ENCODE measurements at regions not wholly inside any gene's neighbourhood (a gene's known extent, or its start where the extent isn't known, plus 50 kb on each side); places are given as distances from the start of the nearest gene placed in this dataset.

GRCh38 chr2:120430501-120430830 lies 84.5 kb downstream of the INHBB start:
- Histone ChIP-seq H4K20me1 (ENCODE audit: control insufficient read depth, insufficient read depth, low read length, poor library complexity, severe bottlenecking) (no peaks in the 10 kb centered on the region), H3K27me3 (replicated peaks in 1 of 4; ENCODE audit: control extremely low read depth in 1 of 4, control insufficient read depth in 3 of 4, insufficient read depth in 4 of 4, low read length in 3 of 4) (peaks cover 0 to 8% (median 0%) of the 10 kb centered on the region in 4 experiments), H3K4me2 (replicated peaks; ENCODE audit: low read depth, low read length, poor library complexity, severe bottlenecking) (no peak overlapping the region), H3K27ac (ENCODE audit: low read length in 2 of 2) (no peak overlapping the region), H3K79me2 (ENCODE audit: control insufficient read depth, insufficient read depth, low read length) (no peaks in the 10 kb centered on the region), H2AFZ (ENCODE audit: insufficient read depth, low read depth, low read length, poor library complexity, severe bottlenecking) (no peak overlapping the region), H3K9me3 (ENCODE audit: control extremely low read depth in 1 of 3, control insufficient read depth in 2 of 3, insufficient read depth in 1 of 3, low read length in 2 of 3) (no peaks in the 10 kb centered on the region), H3K9ac (ENCODE audit: low read length) (no peak overlapping the region), H3K36me3 (replicated peaks in 1 of 2; ENCODE audit: control extremely low read depth in 1 of 2, control insufficient read depth in 1 of 2, extremely low read depth in 1 of 2, insufficient read depth in 2 of 2, low read length in 1 of 2) (no peaks in the 10 kb centered on the region), H3K4me1 (ENCODE audit: control insufficient read depth in 2 of 2, insufficient read depth in 2 of 2, low read length in 2 of 2) (no peaks in the 10 kb centered on the region), H3K4me3 (ENCODE audit: control extremely low read depth in 1 of 5, extremely low read depth in 1 of 5, insufficient read depth in 1 of 5, low read depth in 2 of 5, low read length in 4 of 5) (no peak overlapping the region)
- ChIA-PET CTCF (no interaction called here), POLR2A (no interaction called here)
- no peak for TF ChIP-seq EZH2 (IDR thresholded peaks at IDR 0.05; ENCODE audit: borderline replicate concordance, insufficient read depth, low read depth, low read length, poor library complexity, severe bottlenecking)
- no peak for TF ChIP-seq CTCF (IDR thresholded peaks at IDR 0.05)
- no peaks in the 10 kb centered on the region for H3K9me3 Mint-ChIP-seq (ENCODE audit: insufficient read depth)
- H3K27ac Mint-ChIP-seq: no peak overlapping the region
- intact Hi-C loops (cut with micrococcal nuclease): no loop called here
- H3K27me3 Mint-ChIP-seq: peaks cover 16% of the 10 kb centered on the region
- no peak overlapping the region for H3K4me3 Mint-ChIP-seq
- 94% methylated on average over 5 of the region's 5 CpGs for WGBS (ENCODE audit: insufficient coverage)
- no peak for DNase-seq
- H3K4me1 Mint-ChIP-seq: no peaks in the 10 kb centered on the region
- ATAC-seq (ENCODE audit: low read depth): no peak

- no peak overlapping the region for H3K27ac Mint-ChIP-seq
- POLR2A ChIA-PET: no interaction called here
- peaks cover 16% of the 10 kb centered on the region for H3K27me3 Mint-ChIP-seq
- no peak overlapping the region for H3K4me3 ChIP-seq (ENCODE audit: control extremely low read depth in 1 of 5, extremely low read depth in 1 of 5, insufficient read depth in 1 of 5, low read depth in 2 of 5, low read length in 4 of 5)
- no peak for TF ChIP-seq EZH2 (IDR thresholded peaks at IDR 0.05; ENCODE audit: borderline replicate concordance, insufficient read depth, low read depth, low read length, poor library complexity, severe bottlenecking)
- no peak for TF ChIP-seq CTCF (IDR thresholded peaks at IDR 0.05)
- H3K27me3 ChIP-seq (replicated peaks in 1 of 4; ENCODE audit: control extremely low read depth in 1 of 4, control insufficient read depth in 3 of 4, insufficient read depth in 4 of 4, low read length in 3 of 4): peaks cover 0 to 8% (median 0%) of the 10 kb centered on the region in 4 experiments
- no peaks in the 10 kb centered on the region for H3K36me3 ChIP-seq (replicated peaks in 1 of 2; ENCODE audit: control extremely low read depth in 1 of 2, control insufficient read depth in 1 of 2, extremely low read depth in 1 of 2, insufficient read depth in 2 of 2, low read length in 1 of 2)
- no peaks in the 10 kb centered on the region for H4K20me1 ChIP-seq (ENCODE audit: control insufficient read depth, insufficient read depth, low read length, poor library complexity, severe bottlenecking)
- no peaks in the 10 kb centered on the region for H3K9me3 Mint-ChIP-seq (ENCODE audit: insufficient read depth)
- H3K4me1 Mint-ChIP-seq: no peaks in the 10 kb centered on the region
- no peak for DNase-seq
- CTCF ChIA-PET: no interaction called here
- no peak overlapping the region for H3K4me2 ChIP-seq (replicated peaks; ENCODE audit: low read depth, low read length, poor library complexity, severe bottlenecking)
- no peak for ATAC-seq (ENCODE audit: low read depth)
- H3K4me3 Mint-ChIP-seq: no peak overlapping the region
- no peak overlapping the region for H3K27ac ChIP-seq (ENCODE audit: low read length in 2 of 2)
- H2AFZ ChIP-seq (ENCODE audit: insufficient read depth, low read depth, low read length, poor library complexity, severe bottlenecking): no peak overlapping the region
- H3K4me1 ChIP-seq (ENCODE audit: control insufficient read depth in 2 of 2, insufficient read depth in 2 of 2, low read length in 2 of 2): no peaks in the 10 kb centered on the region
- no peaks in the 10 kb centered on the region for H3K9me3 ChIP-seq (ENCODE audit: control extremely low read depth in 1 of 3, control insufficient read depth in 2 of 3, insufficient read depth in 1 of 3, low read length in 2 of 3)
- no peaks in the 10 kb centered on the region for H3K79me2 ChIP-seq (ENCODE audit: control insufficient read depth, insufficient read depth, low read length)
- 92% methylated on average over 6 of the region's 6 CpGs for WGBS (ENCODE audit: insufficient coverage)
- H3K9ac ChIP-seq (ENCODE audit: low read length): no peak overlapping the region
- intact Hi-C loops (cut with micrococcal nuclease): no loop called here
These were observed 85.0 kb downstream of the INHBB start for GRCh38 chr2:120430957-120431356.

Data from B cell (primary cell).